Activated CD4-positive, alpha-beta T cell treated with anti-CD3 and anti-CD28 coated beads for 36 hours (primary cell): ENCODE measurements at regions not wholly inside any gene's neighbourhood (a gene's known extent, or its start where the extent isn't known, plus 50 kb on each side); places are given as distances from the start of the nearest gene placed in this dataset.

Source experiments
- ATAC-seq: fragments of 200-7000 bp; cut with Tn5 transposase; one replicate; pipeline ENCODE4 v1.10.0; 2021; ENCODE audit warnings: mild to moderate bottlenecking, moderate library complexity
- CTCF ChIA-PET: fragments of 350-600 bp; sonication (Branson Sonifier 250); formaldehyde crosslinking; loops from one replicate; lab custom pipeline; 2021; ENCODE audit warnings: antibody characterized with exemption; lab: Charles Lee
- POLR2A ChIA-PET: fragments of 350-600 bp; sonication (Branson Sonifier 250); formaldehyde crosslinking; loops from one replicate; lab custom pipeline; 2021; ENCODE audit warnings: antibody characterized with exemption, inconsistent platforms; lab: Charles Lee
- DNase-seq: peaks from one replicate; pipeline ENCODE4 v3.0.0-alpha.2; 2020
- H3K27ac Mint-ChIP-seq: one replicate; pipeline ENCODE4 v1.8.0; 2021; ENCODE audit warnings: mixed read lengths
- H3K27me3 Mint-ChIP-seq: one replicate; pipeline ENCODE4 v1.8.0; 2021; ENCODE audit warnings: mixed read lengths
- H3K36me3 Mint-ChIP-seq: one replicate; pipeline ENCODE4 v1.8.0; 2021; ENCODE audit warnings: low read depth, mixed read lengths
- H3K4me1 Mint-ChIP-seq: one replicate; pipeline ENCODE4 v1.8.0; 2021; ENCODE audit warnings: mixed read lengths
- H3K4me3 Mint-ChIP-seq: one replicate; pipeline ENCODE4 v1.8.0; 2021; ENCODE audit warnings: mild to moderate bottlenecking, moderate library complexity, mixed read lengths
- H3K9me3 Mint-ChIP-seq: one replicate; pipeline ENCODE4 v1.8.0; 2021; ENCODE audit warnings: low read depth, mixed read lengths
- intact Hi-C, 2 experiments: fragments of 100-400 bp; cut with DNase I in 1 of 2; cut with micrococcal nuclease in 1 of 2; formaldehyde crosslinking; loops; one replicate each; pipeline versions ENCODE4 v1.14.2 to v1.15.1; 2022 to 2024; cut with DNase I, micrococcal nuclease

DNA sequence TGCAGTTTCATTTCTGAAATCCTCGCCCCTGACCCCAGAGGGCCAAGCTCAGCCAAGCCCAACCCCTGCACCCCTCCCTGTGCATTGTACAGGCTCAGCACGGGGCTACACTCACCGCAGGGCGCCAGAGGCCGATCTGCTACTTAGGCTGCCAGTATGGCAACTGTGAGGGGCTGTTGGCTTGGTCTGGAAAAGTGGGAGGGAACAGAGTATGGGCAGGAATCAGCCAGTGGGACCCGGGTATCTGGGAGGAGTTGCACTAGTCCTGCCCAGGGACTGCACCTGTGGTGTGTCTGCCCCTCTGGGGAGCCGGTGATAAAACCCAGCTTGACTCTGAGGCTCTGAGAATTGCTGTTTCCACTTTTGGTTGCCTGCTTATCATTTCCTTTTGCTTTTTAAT lies 167.4 kb upstream of the KIF2A start:
- DNase-seq (no peak), ATAC-seq (no peak)
- H3K4me3 Mint-ChIP-seq: no peak overlapping the region
- no peaks in the 10 kb centered on the region for H3K4me1 Mint-ChIP-seq
- H3K27ac Mint-ChIP-seq: no peak overlapping the region
- POLR2A ChIA-PET: no interaction called here
- no peaks in the 10 kb centered on the region for H3K9me3 Mint-ChIP-seq
- CTCF ChIA-PET: no interaction called here
- H3K27me3 Mint-ChIP-seq: peaks cover 14% of the 10 kb centered on the region
- H3K36me3 Mint-ChIP-seq: no peaks in the 10 kb centered on the region
- intact Hi-C loops: no loop called here

DNA sequence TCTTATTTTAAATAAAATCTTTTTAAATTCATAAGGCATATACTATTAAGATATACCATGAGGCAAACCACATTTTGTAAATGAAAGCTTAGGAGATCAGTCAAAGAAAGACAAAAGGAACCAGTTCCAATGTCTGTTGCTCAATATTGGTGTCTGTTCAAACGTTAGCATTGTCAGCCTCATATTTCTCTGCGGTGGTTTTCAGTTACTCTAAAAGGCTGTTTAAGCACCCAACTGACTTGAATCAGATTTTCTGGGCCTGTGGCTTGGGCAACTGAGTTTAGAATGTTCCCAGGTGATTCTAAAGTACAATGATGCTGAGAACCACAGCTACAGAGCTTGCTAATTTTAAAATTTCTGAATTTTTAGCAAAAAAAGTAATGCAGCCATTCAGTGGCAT lies 166.3 kb upstream of the KIF2A start:
- Mint-ChIP-seq H3K9me3 (no peaks in the 10 kb centered on the region), H3K36me3 (no peaks in the 10 kb centered on the region), H3K4me3 (no peak overlapping the region), H3K27ac (no peak overlapping the region), H3K4me1 (no peaks in the 10 kb centered on the region), H3K27me3 (peaks cover 14% of the 10 kb centered on the region)
- POLR2A ChIA-PET: no interaction called here
- DNase-seq (no peak), ATAC-seq (no peak)
- intact Hi-C loops: no loop called here
- CTCF ChIA-PET: interaction anchor here (1.0 kb wide), 1 partner anchor 9 kb away, joined by 5 read pairs; no protein-coding TSS in a partner anchor

DNA sequence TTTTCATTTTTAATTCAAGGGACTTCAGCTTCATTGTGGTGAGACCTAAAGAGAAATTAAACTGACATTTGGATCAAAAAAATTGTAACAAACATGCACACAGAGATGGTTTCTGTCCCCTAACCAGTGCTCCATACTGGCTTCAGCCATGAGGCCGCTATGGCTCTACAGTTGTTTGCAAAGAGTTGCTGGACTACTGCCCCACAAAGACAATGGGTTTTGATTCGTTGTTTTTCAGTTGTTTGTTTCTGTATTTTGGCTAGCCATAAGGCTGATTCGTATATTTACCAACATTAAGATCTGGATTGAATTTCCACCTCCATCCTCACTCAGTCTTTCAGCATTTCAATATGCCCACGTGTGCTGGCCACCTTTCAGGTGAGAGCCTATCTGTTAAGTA lies 163.7 kb upstream of the KIF2A start:
- Mint-ChIP-seq H3K36me3 (no peaks in the 10 kb centered on the region), H3K9me3 (no peaks in the 10 kb centered on the region), H3K4me3 (no peak overlapping the region), H3K27me3 (peaks cover 11% of the 10 kb centered on the region), H3K4me1 (no peaks in the 10 kb centered on the region), H3K27ac (no peak overlapping the region)
- ATAC-seq: no peak
- CTCF ChIA-PET: interaction anchor here (0.9 to 1.1 kb wide), 2 partner anchors 9 to 558 kb away, joined by 3 read pairs; no protein-coding TSS in a partner anchor
- DNase-seq: no peak
- intact Hi-C loops: no loop called here
- POLR2A ChIA-PET: no interaction called here

DNA sequence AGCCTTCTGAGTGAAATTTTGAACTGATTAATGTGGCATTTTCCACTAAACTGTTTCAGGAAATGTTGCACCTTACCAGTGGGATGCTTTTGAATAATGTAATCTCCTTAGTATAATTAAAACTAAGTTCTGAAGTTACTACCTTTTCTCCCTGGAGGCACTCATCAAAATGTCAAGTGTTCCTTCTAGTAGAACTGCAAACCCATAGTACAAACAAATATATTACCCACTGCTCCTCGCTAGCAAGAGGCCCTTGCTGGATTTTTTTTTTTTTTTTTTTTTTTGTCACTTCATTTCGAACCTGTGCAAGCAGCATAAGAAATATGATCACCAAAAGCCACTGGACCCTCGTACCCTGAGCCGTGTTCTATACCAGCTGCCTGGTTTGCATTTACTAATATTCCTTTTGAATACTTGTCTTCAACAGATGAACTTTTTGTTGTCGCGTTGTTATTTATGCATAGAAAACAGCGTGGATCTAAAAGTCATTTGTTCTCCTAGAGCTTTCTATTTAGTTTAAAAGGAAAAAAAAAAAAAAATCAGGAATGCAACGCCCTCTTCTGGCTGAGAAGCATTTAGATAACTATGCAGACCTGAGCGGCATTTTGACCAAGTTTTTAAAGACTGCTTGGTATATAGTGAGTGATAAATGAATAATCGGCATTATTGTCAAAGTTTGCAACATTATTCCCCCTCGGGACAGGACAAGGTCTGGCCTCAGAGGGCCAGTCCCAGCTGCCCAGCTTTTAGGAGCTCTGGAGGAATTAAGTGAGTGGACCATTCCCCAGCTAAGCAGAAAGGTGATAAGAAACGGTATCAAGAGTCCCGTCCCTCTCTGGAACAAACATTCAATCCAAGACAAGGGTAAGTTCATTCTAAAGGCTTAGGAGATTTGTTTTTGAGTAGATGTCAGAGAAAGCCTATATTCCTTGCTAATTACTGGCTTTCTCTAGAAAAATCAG lies 162.5 kb upstream of the KIF2A start:
- Mint-ChIP-seq H3K27me3 (peaks cover 9% of the 10 kb centered on the region), H3K4me1 (no peaks in the 10 kb centered on the region), H3K9me3 (no peaks in the 10 kb centered on the region), H3K4me3 (no peak overlapping the region), H3K36me3 (no peaks in the 10 kb centered on the region), H3K27ac (no peak overlapping the region)
- intact Hi-C loops: no loop called here
- POLR2A ChIA-PET: no interaction called here
- CTCF ChIA-PET: interaction anchor here (0.9 to 1.2 kb wide), 3 partner anchors 58 to 559 kb away, joined by 3 to 4 read pairs (median 3); no protein-coding TSS in a partner anchor
- DNase-seq (no peak), ATAC-seq (no peak)

DNA sequence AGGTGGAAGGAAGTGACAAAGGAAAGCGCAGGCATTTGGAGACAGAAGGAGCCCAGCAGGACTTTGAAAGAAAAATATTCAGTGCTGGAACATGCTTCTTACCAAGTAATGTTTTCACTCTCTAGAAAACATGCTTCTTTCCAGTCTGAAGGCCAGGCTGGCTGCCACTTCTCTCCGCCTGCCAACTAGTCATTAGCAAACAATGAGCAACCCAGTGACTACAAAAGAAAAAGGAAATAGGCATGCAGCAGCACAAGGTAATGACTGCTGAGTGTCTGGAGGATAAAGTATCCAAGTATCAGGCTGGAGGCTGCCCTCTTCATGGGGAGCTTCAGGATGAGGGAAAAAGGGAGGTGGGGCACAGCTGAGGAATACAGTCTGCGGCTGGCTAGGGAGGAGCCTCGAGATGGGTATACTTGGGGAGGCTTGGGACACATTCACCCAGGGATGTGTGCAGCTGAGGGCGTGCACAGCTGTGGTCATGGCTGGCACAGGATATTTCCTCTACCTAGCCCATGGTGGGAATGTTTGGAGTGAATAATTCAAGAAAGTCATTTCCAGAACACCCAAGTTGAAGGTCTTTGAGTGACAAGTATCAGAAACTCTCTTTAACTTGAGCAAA lies 161.5 kb upstream of the KIF2A start:
- Mint-ChIP-seq H3K4me3 (no peak overlapping the region), H3K27me3 (peaks cover 7% of the 10 kb centered on the region), H3K27ac (no peak overlapping the region), H3K9me3 (peaks cover 2% of the 10 kb centered on the region), H3K4me1 (no peaks in the 10 kb centered on the region), H3K36me3 (no peaks in the 10 kb centered on the region)
- CTCF ChIA-PET: interaction anchor here (0.5 to 1.2 kb wide), 4 partner anchors 30 to 212 kb away, joined by 3 to 4 read pairs (median 3); no protein-coding TSS in a partner anchor
- intact Hi-C loops: no loop called here
- POLR2A ChIA-PET: no interaction called here
- DNase-seq (no peak), ATAC-seq (no peak)

DNA sequence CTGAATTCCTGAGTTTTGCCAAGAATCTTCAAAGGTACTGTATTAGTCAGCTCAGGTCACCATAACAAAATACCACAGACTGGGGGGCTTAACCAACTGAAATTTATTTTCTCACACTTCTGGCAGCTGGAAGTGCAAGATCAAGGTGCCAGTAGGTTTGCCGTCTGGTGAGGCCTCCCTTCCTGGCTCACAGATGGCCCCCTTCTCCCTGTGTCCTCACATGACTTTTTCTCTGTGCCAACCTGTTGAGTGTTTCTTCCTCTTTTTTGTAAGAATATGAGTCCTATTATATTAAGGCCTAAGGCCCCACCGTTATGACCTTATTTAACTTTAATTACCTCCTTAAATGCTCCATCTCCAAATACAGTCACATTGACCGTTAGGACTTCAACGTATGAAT lies 156.1 kb upstream of the KIF2A start:
- Mint-ChIP-seq H3K9me3 (peaks cover 10% of the 10 kb centered on the region), H3K4me1 (no peaks in the 10 kb centered on the region), H3K4me3 (no peak overlapping the region), H3K27ac (no peak overlapping the region), H3K36me3 (no peaks in the 10 kb centered on the region), H3K27me3 (peaks cover 8% of the 10 kb centered on the region)
- intact Hi-C loops: no loop called here
- ChIA-PET CTCF (no interaction called here), POLR2A (no interaction called here)
- ATAC-seq (no peak), DNase-seq (no peak)

DNA sequence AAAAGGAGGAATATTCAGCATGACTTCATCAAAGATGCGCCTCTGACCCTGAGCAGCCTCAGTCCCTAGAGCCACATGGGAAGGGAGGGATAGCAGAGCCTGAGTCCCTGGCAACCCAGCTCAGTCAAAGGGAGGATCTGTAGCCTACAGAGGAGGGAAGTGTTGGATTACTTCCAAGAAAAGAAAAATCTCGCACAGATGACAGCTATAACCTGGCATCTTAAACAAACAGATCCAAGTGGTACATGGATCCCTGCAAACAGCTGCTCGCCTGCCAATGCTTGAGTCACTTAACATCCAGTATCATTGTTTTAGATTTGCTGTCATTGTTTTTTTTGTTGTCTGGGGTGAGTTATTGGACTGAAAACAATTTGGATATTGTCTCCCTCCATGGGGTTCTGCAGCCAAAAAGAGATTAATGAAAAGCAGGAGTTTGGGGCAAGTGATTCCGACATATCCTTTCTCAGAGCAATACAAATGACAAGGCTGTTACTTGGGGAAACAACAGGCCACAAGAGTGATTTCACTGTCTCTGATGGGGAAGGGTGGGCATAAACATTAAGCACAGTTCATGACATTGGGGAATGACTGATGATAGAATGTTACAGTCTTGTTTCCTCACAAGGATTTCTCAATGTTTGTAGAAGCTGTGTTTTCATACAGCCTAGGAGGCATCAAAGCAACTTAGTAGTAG lies 153.5 kb upstream of the KIF2A start:
- intact Hi-C loops: no loop called here

DNA sequence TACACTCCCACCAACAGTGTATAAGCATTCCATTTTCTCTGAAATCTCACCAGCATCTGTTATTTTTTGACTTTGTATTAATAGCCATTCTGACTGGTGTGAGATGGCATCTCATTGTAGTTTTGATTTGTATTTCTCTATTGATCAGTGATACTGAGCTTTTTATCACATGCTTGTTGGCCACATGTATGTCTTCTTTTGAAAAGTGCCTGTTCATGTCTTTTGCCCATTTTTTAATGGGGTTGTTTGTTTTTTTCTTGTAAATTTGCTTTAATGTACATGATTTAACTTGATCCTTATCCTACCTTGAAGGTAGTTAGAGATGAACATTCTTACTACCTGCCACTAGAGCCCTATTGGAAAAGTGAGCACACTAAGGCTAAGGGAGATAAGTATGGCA lies 151.2 kb upstream of the KIF2A start:
- Mint-ChIP-seq H3K27ac (no peak overlapping the region), H3K4me3 (no peak overlapping the region), H3K36me3 (no peaks in the 10 kb centered on the region), H3K9me3 (peaks cover 16% of the 10 kb centered on the region), H3K27me3 (peaks cover 7% of the 10 kb centered on the region), H3K4me1 (no peaks in the 10 kb centered on the region)
- intact Hi-C loops: no loop called here
- ChIA-PET CTCF (no interaction called here), POLR2A (no interaction called here)
- DNase-seq: no peak
- ATAC-seq: no peak

More for the DNA sequence above, 153.5 kb upstream of the KIF2A start:
- no peaks in the 10 kb centered on the region for H3K36me3 Mint-ChIP-seq
- peaks cover 8% of the 10 kb centered on the region for H3K27me3 Mint-ChIP-seq
- no peaks in the 10 kb centered on the region for H3K4me1 Mint-ChIP-seq
- POLR2A ChIA-PET: no interaction called here
- no peak overlapping the region for H3K4me3 Mint-ChIP-seq
- H3K9me3 Mint-ChIP-seq: peaks cover 16% of the 10 kb centered on the region
- CTCF ChIA-PET: no interaction called here
- H3K27ac Mint-ChIP-seq: no peak overlapping the region
- ATAC-seq: no peak
- DNase-seq: no peak

DNA sequence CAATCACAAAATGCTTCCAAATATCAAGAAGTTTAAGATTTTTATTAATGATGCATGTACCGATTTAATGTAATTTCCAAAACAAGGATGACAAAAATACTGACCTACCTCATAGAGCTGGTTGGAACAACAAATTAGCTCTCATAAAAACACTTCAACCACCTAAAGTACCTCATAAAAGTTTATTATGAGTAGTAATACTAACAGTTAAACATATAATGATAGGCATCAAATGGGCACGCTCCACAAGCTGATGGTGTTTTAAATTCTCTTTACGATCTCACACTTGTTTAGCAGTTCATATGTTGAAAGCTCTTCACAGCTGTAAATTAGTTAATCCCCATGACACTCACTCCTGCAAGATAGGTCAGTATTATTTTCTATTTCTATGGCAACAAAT lies 150.0 kb upstream of the KIF2A start:
- H3K4me3 Mint-ChIP-seq: no peak overlapping the region
- no peaks in the 10 kb centered on the region for H3K4me1 Mint-ChIP-seq
- no peak for DNase-seq
- ATAC-seq: no peak
- H3K9me3 Mint-ChIP-seq: peaks cover 16% of the 10 kb centered on the region
- H3K27ac Mint-ChIP-seq: no peak overlapping the region
- CTCF ChIA-PET: interaction anchor here (0.6 kb wide), 1 partner anchor 305 kb away, joined by 3 read pairs; no protein-coding TSS in a partner anchor
- POLR2A ChIA-PET: no interaction called here
- no peaks in the 10 kb centered on the region for H3K36me3 Mint-ChIP-seq
- H3K27me3 Mint-ChIP-seq: peaks cover 8% of the 10 kb centered on the region
- intact Hi-C loops: no loop called here

DNA sequence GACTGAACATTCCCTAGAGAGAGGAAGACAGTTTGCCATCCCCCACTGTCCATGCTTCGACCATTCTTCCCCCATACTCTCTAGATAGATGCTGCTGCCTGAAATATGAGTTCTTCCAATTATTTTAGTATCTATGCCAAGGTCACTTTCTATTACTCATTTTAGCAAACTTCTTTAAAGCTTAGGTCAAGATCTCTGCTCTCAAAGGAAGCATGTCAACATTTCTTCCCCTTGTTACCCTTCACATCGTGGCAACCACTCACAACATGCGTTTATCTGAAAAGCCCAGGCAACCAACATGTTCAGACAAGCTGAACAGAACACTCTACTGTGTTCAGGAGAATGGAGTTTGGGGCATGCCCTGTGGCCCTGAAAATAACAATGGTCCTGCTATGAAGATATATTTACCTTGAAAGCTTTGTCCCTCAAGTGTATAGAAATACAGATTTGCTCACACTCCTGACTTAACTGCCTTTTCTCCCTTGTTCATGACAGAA lies 138.4 kb upstream of the KIF2A start:
- no peak overlapping the region for H3K4me3 Mint-ChIP-seq

DNA sequence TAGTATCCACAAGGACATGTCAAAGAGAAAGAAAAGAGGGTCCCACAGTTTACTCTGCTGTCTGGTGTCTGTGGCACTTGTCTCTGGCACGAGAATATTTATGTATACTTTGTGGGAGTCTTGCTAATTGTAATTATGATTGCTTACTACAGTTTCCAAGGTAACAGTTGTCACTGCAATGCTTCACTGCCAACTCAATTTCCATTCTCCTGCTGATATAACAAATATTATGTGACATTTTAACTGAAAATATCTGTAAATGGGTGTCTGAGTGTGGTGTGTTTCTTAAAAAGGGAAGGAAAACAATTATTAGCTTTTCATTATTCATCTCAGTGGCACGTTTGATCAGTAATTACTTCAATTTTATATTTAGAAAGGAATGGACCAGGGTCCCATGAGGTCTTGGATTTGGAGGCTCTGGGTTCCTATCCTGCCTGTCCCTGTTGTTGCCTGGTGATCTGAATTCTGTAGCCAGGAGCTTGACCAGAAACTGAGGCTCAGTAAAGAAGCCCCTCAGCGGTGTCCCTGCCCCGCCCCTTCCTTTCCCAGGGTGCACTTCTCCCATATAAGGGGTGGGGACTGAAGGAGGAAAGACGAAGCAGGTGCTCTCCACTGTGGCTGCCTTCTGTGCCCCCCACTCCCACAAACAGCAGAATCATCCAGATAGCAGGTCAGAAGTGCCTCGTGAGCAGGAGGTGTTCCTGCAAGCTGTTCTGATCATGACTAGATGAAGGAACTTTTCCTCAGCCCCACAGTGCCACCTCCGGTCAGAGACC lies 137.3 kb upstream of the KIF2A start:
- POLR2A ChIA-PET: no interaction called here
- Mint-ChIP-seq H3K4me1 (no peaks in the 10 kb centered on the region), H3K9me3 (no peaks in the 10 kb centered on the region), H3K36me3 (no peaks in the 10 kb centered on the region), H3K27me3 (peaks cover 20% of the 10 kb centered on the region), H3K4me3 (no peak overlapping the region), H3K27ac (no peak overlapping the region)
- no peak for ATAC-seq
- no peak for DNase-seq
- intact Hi-C loops: no loop called here
- CTCF ChIA-PET: no interaction called here

More for the DNA sequence above, 138.4 kb upstream of the KIF2A start:
- no peak overlapping the region for H3K27ac Mint-ChIP-seq
- peaks cover 19% of the 10 kb centered on the region for H3K27me3 Mint-ChIP-seq
- POLR2A ChIA-PET: no interaction called here
- DNase-seq (no peak), ATAC-seq (no peak)
- intact Hi-C loops: no loop called here
- no peaks in the 10 kb centered on the region for H3K36me3 Mint-ChIP-seq
- CTCF ChIA-PET: no interaction called here
- H3K9me3 Mint-ChIP-seq: peaks cover 2% of the 10 kb centered on the region
- H3K4me1 Mint-ChIP-seq: no peaks in the 10 kb centered on the region
